ENCODE measurements at regions not wholly inside any gene's neighbourhood (a gene's known extent, or its start where the extent isn't known, plus 50 kb on each side); places are given as distances from the start of the nearest gene placed in this dataset.

DNA sequence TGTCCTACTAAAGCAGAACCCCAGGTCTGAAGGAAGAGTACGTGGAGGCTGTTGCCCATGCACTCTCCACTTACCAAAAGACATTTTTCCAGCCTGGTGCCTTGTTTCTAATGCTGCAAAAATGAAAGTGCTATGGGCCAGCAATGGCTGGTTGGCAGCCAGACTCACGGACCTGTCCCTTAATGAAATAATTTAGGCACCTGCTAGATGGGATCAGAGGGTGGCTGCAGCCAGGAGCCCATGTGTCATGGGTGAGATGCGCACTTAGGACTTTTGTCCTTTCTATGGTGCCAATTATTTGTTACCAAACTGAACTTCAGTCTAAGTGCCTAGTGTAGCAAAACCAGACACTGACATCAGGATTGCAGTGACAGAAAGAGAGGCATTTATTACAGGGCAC is 276.3 kb downstream of the YTHDC2 start:
- TF ChIP-seq, protein P1, sequence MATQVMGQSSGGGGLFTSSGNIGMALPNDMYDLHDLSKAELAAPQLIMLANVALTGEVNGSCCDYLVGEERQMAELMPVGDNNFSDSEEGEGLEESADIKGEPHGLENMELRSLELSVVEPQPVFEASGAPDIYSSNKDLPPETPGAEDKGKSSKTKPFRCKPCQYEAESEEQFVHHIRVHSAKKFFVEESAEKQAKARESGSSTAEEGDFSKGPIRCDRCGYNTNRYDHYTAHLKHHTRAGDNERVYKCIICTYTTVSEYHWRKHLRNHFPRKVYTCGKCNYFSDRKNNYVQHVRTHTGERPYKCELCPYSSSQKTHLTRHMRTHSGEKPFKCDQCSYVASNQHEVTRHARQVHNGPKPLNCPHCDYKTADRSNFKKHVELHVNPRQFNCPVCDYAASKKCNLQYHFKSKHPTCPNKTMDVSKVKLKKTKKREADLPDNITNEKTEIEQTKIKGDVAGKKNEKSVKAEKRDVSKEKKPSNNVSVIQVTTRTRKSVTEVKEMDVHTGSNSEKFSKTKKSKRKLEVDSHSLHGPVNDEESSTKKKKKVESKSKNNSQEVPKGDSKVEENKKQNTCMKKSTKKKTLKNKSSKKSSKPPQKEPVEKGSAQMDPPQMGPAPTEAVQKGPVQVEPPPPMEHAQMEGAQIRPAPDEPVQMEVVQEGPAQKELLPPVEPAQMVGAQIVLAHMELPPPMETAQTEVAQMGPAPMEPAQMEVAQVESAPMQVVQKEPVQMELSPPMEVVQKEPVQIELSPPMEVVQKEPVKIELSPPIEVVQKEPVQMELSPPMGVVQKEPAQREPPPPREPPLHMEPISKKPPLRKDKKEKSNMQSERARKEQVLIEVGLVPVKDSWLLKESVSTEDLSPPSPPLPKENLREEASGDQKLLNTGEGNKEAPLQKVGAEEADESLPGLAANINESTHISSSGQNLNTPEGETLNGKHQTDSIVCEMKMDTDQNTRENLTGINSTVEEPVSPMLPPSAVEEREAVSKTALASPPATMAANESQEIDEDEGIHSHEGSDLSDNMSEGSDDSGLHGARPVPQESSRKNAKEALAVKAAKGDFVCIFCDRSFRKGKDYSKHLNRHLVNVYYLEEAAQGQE (IDR thresholded peaks at IDR 0.05; ENCODE audit: insufficient replicate concordance, low read depth) = no peak
- TF ChIP-seq POLR2AphosphoS5 (IDR thresholded peaks at IDR 0.05; ENCODE audit: low read depth) (no peak), GABPA (IDR thresholded peaks at IDR 0.05; ENCODE audit: low read depth) (no peak), SPI1 (IDR thresholded peaks at IDR 0.05; ENCODE audit: borderline replicate concordance, low read depth) (no peak)
- TF ChIP-seq, protein P2, sequence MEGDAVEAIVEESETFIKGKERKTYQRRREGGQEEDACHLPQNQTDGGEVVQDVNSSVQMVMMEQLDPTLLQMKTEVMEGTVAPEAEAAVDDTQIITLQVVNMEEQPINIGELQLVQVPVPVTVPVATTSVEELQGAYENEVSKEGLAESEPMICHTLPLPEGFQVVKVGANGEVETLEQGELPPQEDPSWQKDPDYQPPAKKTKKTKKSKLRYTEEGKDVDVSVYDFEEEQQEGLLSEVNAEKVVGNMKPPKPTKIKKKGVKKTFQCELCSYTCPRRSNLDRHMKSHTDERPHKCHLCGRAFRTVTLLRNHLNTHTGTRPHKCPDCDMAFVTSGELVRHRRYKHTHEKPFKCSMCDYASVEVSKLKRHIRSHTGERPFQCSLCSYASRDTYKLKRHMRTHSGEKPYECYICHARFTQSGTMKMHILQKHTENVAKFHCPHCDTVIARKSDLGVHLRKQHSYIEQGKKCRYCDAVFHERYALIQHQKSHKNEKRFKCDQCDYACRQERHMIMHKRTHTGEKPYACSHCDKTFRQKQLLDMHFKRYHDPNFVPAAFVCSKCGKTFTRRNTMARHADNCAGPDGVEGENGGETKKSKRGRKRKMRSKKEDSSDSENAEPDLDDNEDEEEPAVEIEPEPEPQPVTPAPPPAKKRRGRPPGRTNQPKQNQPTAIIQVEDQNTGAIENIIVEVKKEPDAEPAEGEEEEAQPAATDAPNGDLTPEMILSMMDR (IDR thresholded peaks at IDR 0.05; ENCODE audit: insufficient read depth, low read length) = no peak

Data from HL-60 (cell line).